ENCODE measurements at regions not wholly inside any gene's neighbourhood (a gene's known extent, or its start where the extent isn't known, plus 50 kb on each side); places are given as distances from the start of the nearest gene placed in this dataset.

- no peak for DNase-seq (ENCODE audit: low spot score)
- H3K4me1 ChIP-seq (ENCODE audit: insufficient read depth, low read length, poor library complexity, severe bottlenecking): no peaks in the 10 kb centered on the region
- intact Hi-C loops (cut with micrococcal nuclease; ENCODE audit: unreplicated experiment): no loop called here
- TF ChIP-seq CTCF (conservative IDR thresholded peaks at IDR 0.05; ENCODE audit: low read length) (no peak), EZH2phosphoT487 (IDR thresholded peaks at IDR 0.05; ENCODE audit: borderline replicate concordance, low read depth, low read length) (no peak)
- H3K9me2 ChIP-seq (ENCODE audit: insufficient read depth, low read length): no peaks in the 10 kb centered on the region
- no peaks in the 10 kb centered on the region for H3K9me3 ChIP-seq (ENCODE audit: low read length)
- CTCF ChIA-PET (ENCODE audit: unreplicated experiment): no interaction called here
- H3K36me3 ChIP-seq (ENCODE audit: insufficient read depth, low read length): no peaks in the 10 kb centered on the region
- H2AFZ ChIP-seq (ENCODE audit: low read length): no peak overlapping the region
- H3K4me2 ChIP-seq (ENCODE audit: low read length): no peak overlapping the region
- POLR2A ChIA-PET: no interaction called here
- no peak overlapping the region for H3K27ac ChIP-seq (ENCODE audit: low read depth, low read length, poor library complexity, severe bottlenecking)
- no peaks in the 10 kb centered on the region for H3K79me2 ChIP-seq (ENCODE audit: insufficient read depth, low read depth, low read length)
- no TSS peak for BruUV-seq (replicated peaks)
- H3K4me3 ChIP-seq (ENCODE audit: low read depth, low read length, poor library complexity, severe bottlenecking): no peak overlapping the region
- H4K20me1 ChIP-seq (ENCODE audit: insufficient read depth, low read length): no peaks in the 10 kb centered on the region
Observed at GRCh38 chr9:136611606-136612005, 51.1 kb upstream of the EGFL7 start.

- no peaks in the 10 kb centered on the region for H4K20me1 ChIP-seq (ENCODE audit: insufficient read depth, low read length)
- no peak overlapping the region for H2AFZ ChIP-seq (ENCODE audit: low read length)
- intact Hi-C loops (cut with micrococcal nuclease; ENCODE audit: unreplicated experiment): no loop called here
- H3K4me3 ChIP-seq (ENCODE audit: low read depth, low read length, poor library complexity, severe bottlenecking): no peak overlapping the region
- H3K4me1 ChIP-seq (ENCODE audit: insufficient read depth, low read length, poor library complexity, severe bottlenecking): no peaks in the 10 kb centered on the region
- DNase-seq (ENCODE audit: low spot score): no peak
- H3K9me2 ChIP-seq (ENCODE audit: insufficient read depth, low read length): no peaks in the 10 kb centered on the region
- no peaks in the 10 kb centered on the region for H3K79me2 ChIP-seq (ENCODE audit: insufficient read depth, low read depth, low read length)
- ChIA-PET POLR2A (no interaction called here), CTCF (ENCODE audit: unreplicated experiment) (no interaction called here)
- BruUV-seq (replicated peaks): no TSS peak
- no peak overlapping the region for H3K27ac ChIP-seq (ENCODE audit: low read depth, low read length, poor library complexity, severe bottlenecking)
- TF ChIP-seq CTCF (conservative IDR thresholded peaks at IDR 0.05; ENCODE audit: low read length) (no peak), EZH2phosphoT487 (IDR thresholded peaks at IDR 0.05; ENCODE audit: borderline replicate concordance, low read depth, low read length) (no peak)
- no peak overlapping the region for H3K4me2 ChIP-seq (ENCODE audit: low read length)
- no peaks in the 10 kb centered on the region for H3K9me3 ChIP-seq (ENCODE audit: low read length)
- no peaks in the 10 kb centered on the region for H3K36me3 ChIP-seq (ENCODE audit: insufficient read depth, low read length)
Observed at GRCh38 chr9:136611119-136611518, 51.6 kb upstream of the EGFL7 start.

GRCh38 chr9:136610426-136610825 lies 52.3 kb upstream of the EGFL7 start:
- H3K79me2 ChIP-seq (ENCODE audit: insufficient read depth, low read depth, low read length): no peaks in the 10 kb centered on the region
- H3K4me2 ChIP-seq (ENCODE audit: low read length): no peak overlapping the region
- no peak overlapping the region for H3K27ac ChIP-seq (ENCODE audit: low read depth, low read length, poor library complexity, severe bottlenecking)
- no peaks in the 10 kb centered on the region for H3K9me2 ChIP-seq (ENCODE audit: insufficient read depth, low read length)
- no peak for DNase-seq (ENCODE audit: low spot score)
- H3K4me3 ChIP-seq (ENCODE audit: low read depth, low read length, poor library complexity, severe bottlenecking): no peak overlapping the region
- no peaks in the 10 kb centered on the region for H3K4me1 ChIP-seq (ENCODE audit: insufficient read depth, low read length, poor library complexity, severe bottlenecking)
- H3K36me3 ChIP-seq (ENCODE audit: insufficient read depth, low read length): no peaks in the 10 kb centered on the region
- H3K9me3 ChIP-seq (ENCODE audit: low read length): no peaks in the 10 kb centered on the region
- POLR2A ChIA-PET: no interaction called here
- CTCF ChIA-PET (ENCODE audit: unreplicated experiment): no interaction called here
- no TSS peak for BruUV-seq (replicated peaks)
- H2AFZ ChIP-seq (ENCODE audit: low read length): no peak overlapping the region
- intact Hi-C loops (cut with micrococcal nuclease; ENCODE audit: unreplicated experiment): no loop called here
- no peaks in the 10 kb centered on the region for H4K20me1 ChIP-seq (ENCODE audit: insufficient read depth, low read length)
- TF ChIP-seq CTCF (conservative IDR thresholded peaks at IDR 0.05; ENCODE audit: low read length) (no peak), EZH2phosphoT487 (IDR thresholded peaks at IDR 0.05; ENCODE audit: borderline replicate concordance, low read depth, low read length) (no peak)
